KMS-11 (cell line): ENCODE measurements at regions not wholly inside any gene's neighbourhood (a gene's known extent, or its start where the extent isn't known, plus 50 kb on each side); places are given as distances from the start of the nearest gene placed in this dataset.
"Not testable (repeated sequence)": the region's sequence is repeated elsewhere in the genome, so short reads cannot be mapped to it uniquely, and the experiment has no call there.

ENCODE experiments used
- H2AFZ ChIP-seq: fragments of 200-600 bp; sonication (generic); 2 replicates; pipeline ENCODE4 v1.6.1; 2016; ENCODE audit warnings: antibody characterized with exemption, mixed run types, low read depth
- H3K27ac ChIP-seq: fragments of 200-600 bp; sonication (generic); 2 replicates; pipeline ENCODE4 v1.6.1; 2016; ENCODE audit warnings: mild to moderate bottlenecking, mixed run types
- H3K27me3 ChIP-seq: fragments of 200-600 bp; sonication (generic); 2 replicates; pipeline ENCODE4 v1.6.1; 2017; ENCODE audit warnings: mild to moderate bottlenecking, low read depth, mixed run types, moderate library complexity; ENCODE audit not compliant: insufficient read depth
- H3K36me3 ChIP-seq: fragments of 200-600 bp; sonication (generic); 2 replicates; pipeline ENCODE4 v1.6.1; 2017; ENCODE audit warnings: mild to moderate bottlenecking, mixed run types; ENCODE audit not compliant: insufficient read depth
- H3K4me1 ChIP-seq: fragments of 200-600 bp; sonication (generic); 2 replicates; pipeline ENCODE4 v1.6.1; 2016; ENCODE audit warnings: mild to moderate bottlenecking, low read depth, mixed run types; ENCODE audit not compliant: poor library complexity, severe bottlenecking
- H3K4me2 ChIP-seq: fragments of 200-600 bp; sonication (generic); 2 replicates; pipeline ENCODE4 v1.7.0; 2016; ENCODE audit warnings: mild to moderate bottlenecking, mixed run types
- H3K4me3 ChIP-seq: fragments of 200-600 bp; sonication (generic); IDR thresholded peaks from 2 replicates; pipeline ENCODE4 v1.6.1; 2017; ENCODE audit warnings: low read depth, low read length, mixed read lengths; ENCODE audit not compliant: insufficient read depth
- H3K79me2 ChIP-seq: fragments of 200-600 bp; sonication (generic); 2 replicates; pipeline ENCODE4 v1.6.1; 2016; ENCODE audit warnings: low read depth, mixed run types; ENCODE audit not compliant: insufficient read depth
- H3K9ac ChIP-seq: fragments of 200-600 bp; sonication (generic); 2 replicates; pipeline ENCODE4 v1.6.1; 2016; ENCODE audit warnings: mild to moderate bottlenecking, mixed run types
- H4K20me1 ChIP-seq: fragments of 200-600 bp; sonication (generic); 2 replicates; pipeline ENCODE4 v1.6.1; 2016; ENCODE audit warnings: mild to moderate bottlenecking, mixed run types; ENCODE audit not compliant: insufficient read depth
- CTCF ChIP-seq: fragments of 200-600 bp; sonication (generic); conservative IDR thresholded peaks from 2 replicates; pipeline ENCODE4 v1.6.1; 2017; ENCODE audit warnings: low read depth, mild to moderate bottlenecking, antibody characterized with exemption, low read length, moderate library complexity, mixed read lengths

DNA sequence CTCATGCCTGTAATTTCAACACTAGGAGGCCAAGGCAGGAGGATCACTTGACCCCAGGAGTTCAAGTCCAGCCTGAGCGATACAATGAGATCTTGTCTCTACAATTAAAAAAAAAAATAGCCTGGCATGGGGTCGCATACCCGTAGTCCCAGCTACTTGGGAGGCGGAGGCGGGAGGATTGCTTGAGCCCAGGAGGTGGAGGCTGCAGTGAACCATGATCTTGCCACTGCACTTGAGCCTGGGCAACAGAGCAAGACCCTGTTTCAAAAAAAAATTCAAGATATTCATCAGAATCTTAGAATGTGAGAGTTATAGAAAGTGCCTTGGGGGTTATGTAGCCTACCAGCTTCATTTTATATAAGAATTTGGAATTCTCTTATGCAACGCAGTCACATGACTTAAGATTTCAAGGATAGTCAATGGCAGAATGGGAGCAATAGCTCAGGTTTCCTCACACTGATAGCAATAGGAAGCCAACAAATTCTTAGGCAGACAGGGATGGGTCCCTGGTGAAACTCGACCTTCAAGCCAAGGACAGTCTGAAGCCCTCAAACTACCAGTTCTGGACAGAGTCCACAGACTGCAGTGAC is 462.5 kb downstream of the SETD4 start:
- H2AFZ ChIP-seq: no peak overlapping the region
- H3K79me2 ChIP-seq: no peaks in the 10 kb centered on the region
- no peak overlapping the region for H3K4me2 ChIP-seq
- no peak overlapping the region for H3K9ac ChIP-seq
- TF ChIP-seq CTCF: no peak
- no peaks in the 10 kb centered on the region for H4K20me1 ChIP-seq
- H3K27ac ChIP-seq: no peak overlapping the region
- no peaks in the 10 kb centered on the region for H3K4me1 ChIP-seq
- H3K36me3 ChIP-seq: no peaks in the 10 kb centered on the region
- H3K4me3 ChIP-seq: no peak overlapping the region
- no peaks in the 10 kb centered on the region for H3K27me3 ChIP-seq

DNA sequence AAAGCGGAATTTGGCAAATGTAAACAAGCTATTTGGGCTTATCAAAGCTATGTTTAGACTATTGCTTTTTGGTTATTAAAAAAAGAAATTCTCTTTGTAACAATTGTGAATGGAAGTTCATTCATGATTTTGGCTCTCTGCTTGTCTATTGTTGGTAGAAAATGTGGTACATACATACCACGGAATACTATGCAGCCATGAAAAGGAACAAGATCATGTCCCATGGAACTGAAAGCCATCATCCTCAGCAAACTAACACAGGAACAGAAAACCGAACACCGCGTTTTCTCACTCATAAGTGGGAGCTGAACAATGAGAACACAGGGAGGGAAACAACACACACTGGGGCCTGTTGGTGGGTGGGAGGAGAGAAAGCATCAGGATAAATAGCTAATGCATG is 465.4 kb downstream of the SETD4 start:
- Histone ChIP-seq H4K20me1 (no peaks in the 10 kb centered on the region), H3K4me1 (no peaks in the 10 kb centered on the region), H3K4me3 (no peak overlapping the region), H3K4me2 (no peak overlapping the region), H3K27ac (no peak overlapping the region), H3K9ac (no peak overlapping the region), H3K79me2 (no peaks in the 10 kb centered on the region), H2AFZ (no peak overlapping the region), H3K36me3 (no peaks in the 10 kb centered on the region), H3K27me3 (no peaks in the 10 kb centered on the region)
- TF ChIP-seq CTCF: no peak

- H4K20me1 ChIP-seq: no peaks in the 10 kb centered on the region
- H2AFZ ChIP-seq: no peak overlapping the region
- H3K79me2 ChIP-seq: no peaks in the 10 kb centered on the region
- no peak overlapping the region for H3K4me2 ChIP-seq
- H3K27me3 ChIP-seq: no peaks in the 10 kb centered on the region
- H3K4me1 ChIP-seq: no peaks in the 10 kb centered on the region
- no peak for TF ChIP-seq CTCF
- H3K9ac ChIP-seq: no peak overlapping the region
- no peak overlapping the region for H3K27ac ChIP-seq
- H3K4me3 ChIP-seq: no peak overlapping the region
- no peaks in the 10 kb centered on the region for H3K36me3 ChIP-seq
Measured at GRCh38 chr21:35593000-35593502, 467.3 kb downstream of the SETD4 start.

DNA sequence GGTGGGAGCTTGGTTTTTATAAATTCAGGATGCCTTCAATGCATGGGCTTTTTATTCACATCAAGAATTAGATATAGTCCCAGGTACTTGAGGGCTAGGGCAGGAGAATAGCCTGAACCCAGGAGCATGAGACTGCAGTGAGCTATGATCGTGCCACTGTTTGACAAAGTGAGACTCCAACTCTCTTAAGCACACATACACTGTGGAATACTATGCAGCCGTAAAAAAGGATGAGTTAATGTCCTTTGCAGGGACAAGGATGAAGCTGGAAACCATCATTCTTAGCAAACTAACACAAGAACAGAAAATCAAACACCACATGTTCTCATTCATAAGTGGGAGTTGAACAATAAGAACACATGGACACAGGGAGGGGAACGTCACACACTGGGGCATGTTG is 470.0 kb downstream of the SETD4 start:
- not testable (repeated sequence) for H4K20me1 ChIP-seq, H3K9ac ChIP-seq, H3K4me1 ChIP-seq, H3K36me3 ChIP-seq, H3K27me3 ChIP-seq, H3K4me2 ChIP-seq, H3K27ac ChIP-seq, H3K4me3 ChIP-seq, H3K79me2 ChIP-seq, H2AFZ ChIP-seq

GRCh38 chr21:35587841-35588380 is 472.4 kb downstream of the SETD4 start:
- no peak overlapping the region for H3K4me2 ChIP-seq
- TF ChIP-seq CTCF: no peak
- H2AFZ ChIP-seq: no peak overlapping the region
- H3K9ac ChIP-seq: no peak overlapping the region
- no peak overlapping the region for H3K4me3 ChIP-seq
- no peaks in the 10 kb centered on the region for H4K20me1 ChIP-seq
- H3K4me1 ChIP-seq: no peaks in the 10 kb centered on the region
- H3K36me3 ChIP-seq: no peaks in the 10 kb centered on the region
- H3K27ac ChIP-seq: no peak overlapping the region
- no peaks in the 10 kb centered on the region for H3K79me2 ChIP-seq
- H3K27me3 ChIP-seq: no peaks in the 10 kb centered on the region
